Heart left ventricle (tissue), 16 donors: ENCODE measurements at regions not wholly inside any gene's neighbourhood (a gene's known extent, or its start where the extent isn't known, plus 50 kb on each side); places are given as distances from the start of the nearest gene placed in this dataset.

Source experiments
- ATAC-seq, 4 donors: fragments of 200-7000 bp; cut with Tn5 transposase; one replicate each; pipeline ENCODE4 v1.9.1; 2020 to 2022; ENCODE audit warnings: moderate library complexity in 4 of 4, mild to moderate bottlenecking in 3 of 4, moderate number of reproducible peaks in 1 of 4
- DNase-seq, 5 donors: peaks; one replicate each; pipeline ENCODE4 v3.0.0-alpha.2; 2020
- H3K27ac ChIP-seq, 12 donors: fragments of 200-600 bp; sonication (generic) in 4 of 12; one replicate each; pipeline versions ENCODE4 v1.5.0 to v1.8.0; 2016 to 2022; ENCODE audit warnings: mild to moderate bottlenecking in 2 of 12
- H3K27me3 ChIP-seq, 9 donors: fragments of 200-600 bp; sonication (generic) in 2 of 9; one replicate each; pipeline versions ENCODE4 v1.5.1 to v1.8.0; 2016 to 2022; ENCODE audit warnings: mild to moderate bottlenecking in 3 of 9
- H3K36me3 ChIP-seq, 9 donors: fragments of 200-600 bp; sonication (generic) in 2 of 9; one replicate each; pipeline versions ENCODE4 v1.5.0 to v1.8.0; 2018 to 2022; ENCODE audit warnings: mild to moderate bottlenecking in 2 of 9
- H3K4me1 ChIP-seq, 12 donors: fragments of 200-600 bp; sonication (generic) in 4 of 12; one replicate each; pipeline versions ENCODE4 v1.5.0 to v1.8.0; 2016 to 2022; ENCODE audit warnings: mild to moderate bottlenecking in 3 of 12
- H3K4me3 ChIP-seq, 12 donors: fragments of 200-600 bp; sonication (generic) in 4 of 12; one replicate each; pipeline versions ENCODE4 v1.5.0 to v1.8.0; 2017 to 2022; ENCODE audit warnings: mild to moderate bottlenecking in 9 of 12, moderate library complexity in 4 of 12
- H3K9me3 ChIP-seq, 12 donors: fragments of 200-600 bp; sonication (generic) in 4 of 12; one replicate each; pipeline versions ENCODE4 v1.5.0 to v1.8.0; 2016 to 2022; ENCODE audit warnings: mild to moderate bottlenecking in 1 of 12
- POLR2A ChIP-seq, 2 donors: fragments of 450-650 bp; IDR thresholded peaks; one replicate each; pipeline ENCODE4 v1.6.1; 2017; ENCODE audit warnings: antibody characterized with exemption in 2 of 2, mild to moderate bottlenecking in 2 of 2, moderate library complexity in 2 of 2
- WGBS, 4 donors: extraction: QIAGEN DNeasy Blood & Tissue Kit in 2 of 4; methylation state at CpG; one replicate each; pipeline versions ENCODE4 v1.1.5 to v1.1.7; 2013 to 2018; 5-methylcytosine and 5-hydroxymethylcytosine counted together
- intact Hi-C, 10 donors: fragments of 100-400 bp; cut with DNase I; formaldehyde crosslinking; loops; one replicate each; pipeline versions ENCODE4 v1.11.1 to v1.14.2; 2022
- TF ChIP-seq, protein P1 (sequence below), 12 donors: fragments of 200-600 bp; sonication (generic) in 4 of 12; IDR thresholded peaks; one replicate each; pipeline versions ENCODE4 v1.5.0 to v1.8.0; 2018 to 2022; ENCODE audit warnings: antibody characterized with exemption in 12 of 12, mild to moderate bottlenecking in 5 of 12
- donor health status: ischemic (EF 13 %, LVEDD 7.1; RV severe dilation, severe dysfunction).
- donor health status: healthy with polysubstance abuse.
- donor health status: DM: no; HTN: yes; CAD: no.
- donor health status: DM: no; HTN: no; CAD: no.
- donor health status: ischemic (EF 25% LVEDD 6.9; RV normal size, moderate dysfunction).
- donor health status: ischemic (EF 25% LVEDD 5.7; RV mildly dilated, moderate dysfunction).
- donor health status: healthy.
- donor health status: DM: yes; HTN: yes; CAD: no.
- donor health status: ischemic (EF 35%, LVEDD 5.7; RV mildly dilated, moderate dysfunction).
- donor health status: nonischemic (EF 11% LVEDD 7.7; RV severe dilation, severe dysfunction).
- donor health status: DM: yes; HTN: yes; CAD: no.
- donor health status: PGD.
- donor health status: ischemic (EF 29% LVEDD 5.4; RV normal size, mild dysfunction).
- donor health status: nonischemic (EF 23%, LVEDD 6.1; RV moderate dilation, normal function).

- Histone ChIP-seq H3K27me3 (no peaks in the 10 kb centered on the region), H3K27ac (no peak overlapping the region), H3K36me3 (no peaks in the 10 kb centered on the region), H3K9me3 (peaks cover 0 to 9% (median 0%) of the 10 kb centered on the region in 12 donors), H3K4me3 (no peak overlapping the region), H3K4me1 (no peaks in the 10 kb centered on the region)
- TF ChIP-seq, protein P1, sequence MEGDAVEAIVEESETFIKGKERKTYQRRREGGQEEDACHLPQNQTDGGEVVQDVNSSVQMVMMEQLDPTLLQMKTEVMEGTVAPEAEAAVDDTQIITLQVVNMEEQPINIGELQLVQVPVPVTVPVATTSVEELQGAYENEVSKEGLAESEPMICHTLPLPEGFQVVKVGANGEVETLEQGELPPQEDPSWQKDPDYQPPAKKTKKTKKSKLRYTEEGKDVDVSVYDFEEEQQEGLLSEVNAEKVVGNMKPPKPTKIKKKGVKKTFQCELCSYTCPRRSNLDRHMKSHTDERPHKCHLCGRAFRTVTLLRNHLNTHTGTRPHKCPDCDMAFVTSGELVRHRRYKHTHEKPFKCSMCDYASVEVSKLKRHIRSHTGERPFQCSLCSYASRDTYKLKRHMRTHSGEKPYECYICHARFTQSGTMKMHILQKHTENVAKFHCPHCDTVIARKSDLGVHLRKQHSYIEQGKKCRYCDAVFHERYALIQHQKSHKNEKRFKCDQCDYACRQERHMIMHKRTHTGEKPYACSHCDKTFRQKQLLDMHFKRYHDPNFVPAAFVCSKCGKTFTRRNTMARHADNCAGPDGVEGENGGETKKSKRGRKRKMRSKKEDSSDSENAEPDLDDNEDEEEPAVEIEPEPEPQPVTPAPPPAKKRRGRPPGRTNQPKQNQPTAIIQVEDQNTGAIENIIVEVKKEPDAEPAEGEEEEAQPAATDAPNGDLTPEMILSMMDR (IDR thresholded peaks at IDR 0.05) = no peak
- no peak for TF ChIP-seq POLR2A (IDR thresholded peaks at IDR 0.05)
- ATAC-seq (no peak), DNase-seq (no peak)
- WGBS, 4 donors = 38 to 54% (median 45%) methylated on average over 3 of the region's 3 CpGs
- intact Hi-C loops = no loop called here
Observed at GRCh38 chr7:9175871-9176270, 742.5 kb downstream of the NXPH1 start.

DNA sequence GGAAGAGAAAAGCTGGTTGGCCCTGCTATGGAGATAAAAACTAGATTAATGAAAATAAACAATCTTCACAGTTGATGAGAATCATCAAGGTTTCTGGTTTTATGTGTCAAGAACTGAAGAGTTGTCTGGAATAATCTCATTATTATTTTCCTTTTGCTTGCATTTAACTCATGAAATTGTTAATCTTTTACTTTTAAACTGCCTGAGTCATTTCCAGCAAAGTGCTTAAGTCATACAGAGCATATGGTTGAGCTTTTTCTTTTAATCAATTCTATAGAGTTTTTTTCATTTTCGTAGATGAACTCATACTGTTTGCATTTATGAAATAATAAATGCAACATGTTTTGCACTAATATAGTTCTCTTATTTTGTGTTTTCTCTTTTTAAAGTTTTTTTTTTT, 747.9 kb downstream of the NXPH1 start:
- H3K4me1 ChIP-seq = no peaks in the 10 kb centered on the region
- no peaks in the 10 kb centered on the region for H3K27me3 ChIP-seq
- 57 to 77% (median 69%) methylated on average over 1 of the region's 1 CpG for WGBS, 4 donors
- no peak overlapping the region for H3K4me3 ChIP-seq
- DNase-seq (no peak), ATAC-seq (no peak)
- no peaks in the 10 kb centered on the region for H3K9me3 ChIP-seq
- no peak for TF ChIP-seq POLR2A (IDR thresholded peaks at IDR 0.05)
- TF ChIP-seq, protein P1 (IDR thresholded peaks at IDR 0.05) = no peak
- intact Hi-C loops = no loop called here
- no peak overlapping the region for H3K27ac ChIP-seq
- H3K36me3 ChIP-seq = no peaks in the 10 kb centered on the region

DNA sequence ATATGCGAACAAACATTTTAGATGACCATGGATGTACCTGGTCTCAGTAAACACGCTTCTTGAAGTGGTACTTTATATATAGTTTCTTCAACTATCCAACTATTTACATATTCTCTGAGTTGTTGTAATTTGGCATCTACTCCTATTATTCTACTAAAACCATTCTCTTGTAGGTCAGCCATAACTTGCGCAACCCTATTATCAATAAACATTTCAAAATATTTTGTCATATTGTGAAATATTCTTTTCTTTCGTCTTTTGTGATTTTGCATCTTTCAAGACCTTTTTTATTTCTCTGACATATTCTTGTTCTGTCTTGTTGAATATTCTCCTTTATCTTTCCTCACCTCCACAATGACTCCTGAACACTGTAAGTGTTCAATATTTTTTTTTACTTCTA, 753.3 kb downstream of the NXPH1 start:
- Histone ChIP-seq H3K4me1 (no peaks in the 10 kb centered on the region), H3K4me3 (no peak overlapping the region), H3K27me3 (no peaks in the 10 kb centered on the region), H3K9me3 (peaks cover 0 to 3% (median 0%) of the 10 kb centered on the region in 12 donors), H3K36me3 (no peaks in the 10 kb centered on the region), H3K27ac (no peak overlapping the region)
- ATAC-seq (no peak), DNase-seq (no peak)
- 84 to 89% (median 87%) methylated on average over 4 of the region's 4 CpGs for WGBS, 4 donors
- intact Hi-C loops = no loop called here
- TF ChIP-seq, protein P1 (IDR thresholded peaks at IDR 0.05) = no peak
- no peak for TF ChIP-seq POLR2A (IDR thresholded peaks at IDR 0.05)

DNA sequence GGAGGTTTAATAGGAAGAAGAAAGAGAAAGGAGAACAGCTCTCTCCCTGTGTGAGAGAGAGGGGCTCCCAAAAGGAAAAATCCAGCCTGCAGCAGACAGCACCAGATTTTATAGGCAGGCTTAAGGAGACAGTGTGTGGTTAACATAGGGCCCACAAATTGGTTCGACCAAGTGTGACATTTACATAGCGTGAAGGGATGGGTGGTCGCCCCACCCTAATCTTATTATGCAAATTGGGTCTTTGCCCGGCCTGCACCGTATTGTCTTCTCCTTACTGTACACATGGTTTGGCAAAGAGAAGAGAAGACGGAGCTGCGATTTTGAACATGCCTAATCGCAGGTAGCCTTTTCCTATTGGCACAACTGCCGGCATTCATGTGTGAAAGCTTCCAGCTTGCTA, 756.3 kb downstream of the NXPH1 start:
- WGBS, 4 donors = 69 to 80% (median 76%) methylated on average over 9 of the region's 9 CpGs
- Histone ChIP-seq H3K36me3 (no peaks in the 10 kb centered on the region), H3K4me1 (no peaks in the 10 kb centered on the region), H3K4me3 (no peak overlapping the region), H3K27ac (no peak overlapping the region), H3K27me3 (no peaks in the 10 kb centered on the region), H3K9me3 (peaks cover 0 to 3% (median 0%) of the 10 kb centered on the region in 12 donors)
- TF ChIP-seq, protein P1 (IDR thresholded peaks at IDR 0.05) = no peak
- TF ChIP-seq POLR2A (IDR thresholded peaks at IDR 0.05) = no peak
- DNase-seq = no peak
- no peak for ATAC-seq
- intact Hi-C loops = no loop called here
